ENCODE measurements at regions not wholly inside any gene's neighbourhood (a gene's known extent, or its start where the extent isn't known, plus 50 kb on each side); places are given as distances from the start of the nearest gene placed in this dataset.

DNA sequence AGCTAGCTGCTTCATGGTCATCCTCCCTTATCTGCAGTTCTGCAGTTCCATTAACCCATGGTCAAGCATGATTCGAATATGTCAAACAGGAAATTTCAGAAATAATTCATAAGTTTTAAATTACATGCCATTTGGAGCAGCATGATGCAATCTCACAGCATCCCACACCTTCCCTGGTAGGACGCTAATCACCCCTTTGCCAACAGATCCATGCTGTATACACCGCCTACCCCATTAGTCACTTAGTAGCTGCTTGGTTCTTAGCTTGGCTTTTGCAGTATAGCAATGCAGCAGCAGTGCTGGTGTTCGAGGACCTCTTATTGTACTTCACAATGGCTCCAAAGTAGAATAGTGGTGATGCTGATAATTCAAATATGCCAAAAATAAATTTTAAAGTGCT, 739.7 kb upstream of the CDH9 start (continued):
- no peak for TF ChIP-seq RFX5 (IDR thresholded peaks at IDR 0.05; ENCODE audit: borderline replicate concordance, low read depth, low read length)
- TF ChIP-seq GTF2F1 (IDR thresholded peaks at IDR 0.05; ENCODE audit: borderline replicate concordance, low read depth, low read length) = no peak
- no peak for TF ChIP-seq HDAC2 (IDR thresholded peaks at IDR 0.05; ENCODE audit: borderline replicate concordance in 1 of 2, low read depth in 2 of 2, low read length in 2 of 2)
- TF ChIP-seq PHF8 (conservative IDR thresholded peaks at IDR 0.05; ENCODE audit: low read depth, low read length) = no peak
- TF ChIP-seq JUND (IDR thresholded peaks at IDR 0.05; ENCODE audit: low read length) = no peak
- TF ChIP-seq CHD2 (IDR thresholded peaks at IDR 0.05; ENCODE audit: low read length) = no peak
- TF ChIP-seq NRF1 (IDR thresholded peaks at IDR 0.05; ENCODE audit: low read depth, low read length) = no peak
- TF ChIP-seq NANOG (IDR thresholded peaks at IDR 0.05; ENCODE audit: insufficient read depth, low read depth, low read length, poor library complexity, severe bottlenecking) = no peak
- no peak for TF ChIP-seq TEAD4 (IDR thresholded peaks at IDR 0.05; ENCODE audit: low read depth, low read length)
- no peak for TF ChIP-seq CREB1 (IDR thresholded peaks at IDR 0.05)
- TF ChIP-seq EP300 (IDR thresholded peaks at IDR 0.05; ENCODE audit: borderline replicate concordance in 1 of 2, low read depth in 2 of 2, low read length in 2 of 2) = no peak
- TF ChIP-seq TCF12 (IDR thresholded peaks at IDR 0.05; ENCODE audit: low read depth, low read length) = no peak
- no peak for TF ChIP-seq SIRT6 (IDR thresholded peaks at IDR 0.05; ENCODE audit: low read length)
- TF ChIP-seq USF2 (IDR thresholded peaks at IDR 0.05; ENCODE audit: low read length) = no peak
- no peak for TF ChIP-seq CBX5 (IDR thresholded peaks at IDR 0.05; ENCODE audit: low read depth, low read length)
- TF ChIP-seq, protein P1, sequence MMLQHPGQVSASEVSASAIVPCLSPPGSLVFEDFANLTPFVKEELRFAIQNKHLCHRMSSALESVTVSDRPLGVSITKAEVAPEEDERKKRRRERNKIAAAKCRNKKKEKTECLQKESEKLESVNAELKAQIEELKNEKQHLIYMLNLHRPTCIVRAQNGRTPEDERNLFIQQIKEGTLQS (IDR thresholded peaks at IDR 0.05; ENCODE audit: insufficient read depth, low read depth, low read length) = no peak

All from H1 (cell line).